ENCODE measurements at regions not wholly inside any gene's neighbourhood (a gene's known extent, or its start where the extent isn't known, plus 50 kb on each side); places are given as distances from the start of the nearest gene placed in this dataset.

GRCh38 chr11:95325777-95326258, 94.8 kb upstream of the SESN3 start:
- TF ChIP-seq CTCF (IDR thresholded peaks at IDR 0.05) (no peak), POLR2AphosphoS5 (IDR thresholded peaks at IDR 0.05) (no peak), POLR2A (IDR thresholded peaks at IDR 0.05) (no peak)

Data from transverse colon (tissue), 4 donors.